COLO829 (cell line): ENCODE measurements at regions not wholly inside any gene's neighbourhood (a gene's known extent, or its start where the extent isn't known, plus 50 kb on each side); places are given as distances from the start of the nearest gene placed in this dataset.
"Not testable (repeated sequence)": the region's sequence is repeated elsewhere in the genome, so short reads cannot be mapped to it uniquely, and the experiment has no call there.

Source experiments
- DNase-seq: peaks from one replicate; pipeline ENCODE4 v3.0.0; 2012; ENCODE audit warnings: low spot score

GRCh38 chr1:222239130-222239529, 308.8 kb downstream of the HHIPL2 start:
- no peak for DNase-seq

GRCh38 chr1:222234351-222234750, 313.6 kb downstream of the HHIPL2 start:
- DNase-seq: peak; percentile 56

- DNase-seq: no peak
These were observed 314.3 kb downstream of the HHIPL2 start for GRCh38 chr1:222233444-222234158.

GRCh38 chr1:222232842-222233241, 315.1 kb downstream of the HHIPL2 start:
- no peak for DNase-seq

- no peak for DNase-seq
These were observed 318.1 kb downstream of the HHIPL2 start for GRCh38 chr1:222229672-222230312.

- DNase-seq: no peak
These were observed 322.6 kb downstream of the HHIPL2 start for GRCh38 chr1:222225316-222225691.

- peak; percentile 20 for DNase-seq
These were observed 323.1 kb downstream of the HHIPL2 start for GRCh38 chr1:222224636-222225315.

GRCh38 chr1:222224156-222224555, 323.7 kb downstream of the HHIPL2 start:
- no peak for DNase-seq

- no peak for DNase-seq
These were observed 324.9 kb downstream of the HHIPL2 start for GRCh38 chr1:222223010-222223409.

GRCh38 chr1:222216255-222216754, 331.6 kb downstream of the HHIPL2 start:
- DNase-seq: no peak

- DNase-seq: no peak
These were observed 337.1 kb downstream of the HHIPL2 start for GRCh38 chr1:222210776-222211175.

GRCh38 chr1:222204475-222204874, 343.4 kb downstream of the HHIPL2 start:
- no peak for DNase-seq

- no peak for DNase-seq
These were observed 345.1 kb downstream of the HHIPL2 start for GRCh38 chr1:222202831-222203230.

- no peak for DNase-seq
These were observed 351.2 kb downstream of the HHIPL2 start for GRCh38 chr1:222196736-222197135.

GRCh38 chr1:222196288-222196687, 351.6 kb downstream of the HHIPL2 start:
- DNase-seq: no peak

GRCh38 chr1:222195857-222196256, 352.0 kb downstream of the HHIPL2 start:
- DNase-seq: no peak

GRCh38 chr1:222189218-222189617, 358.7 kb downstream of the HHIPL2 start:
- DNase-seq: no peak

GRCh38 chr1:222187566-222188332, 360.2 kb downstream of the HHIPL2 start:
- no peak for DNase-seq

GRCh38 chr1:222182641-222183040, 365.3 kb downstream of the HHIPL2 start:
- DNase-seq: no peak

- no peak for DNase-seq
These were observed 366.7 kb downstream of the HHIPL2 start for GRCh38 chr1:222181191-222181590.

GRCh38 chr1:222177496-222177895, 370.4 kb downstream of the HHIPL2 start:
- not testable (repeated sequence) for DNase-seq

- DNase-seq: peak; percentile 68
These were observed 376.9 kb downstream of the HHIPL2 start for GRCh38 chr1:222171005-222171404.
